K562 (cell line): ENCODE measurements at regions not wholly inside any gene's neighbourhood (a gene's known extent, or its start where the extent isn't known, plus 50 kb on each side); places are given as distances from the start of the nearest gene placed in this dataset.

ENCODE experiments used
- ATAC-seq: fragments of 200-7000 bp; cut with Tn5 transposase; 3 replicates; pipeline ENCODE4 v1.9.1; 2020; ENCODE audit warnings: moderate library complexity
- BruUV-seq: library from RNA; stranded (reverse); fragments of 400-500 nt; replicated peaks from 2 replicates; lab custom pipeline; 2021; lab: Mats Ljungman, UMichigan
- CTCF ChIA-PET: fragments of 300-600 bp; formaldehyde crosslinking; extraction: SDS; loops from one replicate; lab custom pipeline; 2021; ENCODE audit warnings: low intra/inter-chr PET ratio; lab: Yijun Ruan, JAX
- POLR2A ChIA-PET: fragments of 300-600, 350-650 bp; sonication (Branson Sonifier 250); formaldehyde crosslinking; extraction: SDS; loops from one replicate; lab custom pipeline; 2021; ENCODE audit warnings: antibody characterized with exemption, inconsistent platforms; lab: Yijun Ruan, JAX
- DNase-seq, 4 experiments: peaks; one replicate each; pipeline versions ENCODE4 v3.0.0 to v3.0.0-alpha.2; 2011 to 2018; ENCODE audit warnings: low spot score in 3 of 4, mixed read lengths in 3 of 4; ENCODE audit errors: extremely low read depth in 1 of 4
- FAIRE-seq: peaks from 2 replicates; lab custom pipeline; 2011; peaks lifted over from hg19 to GRCh38; lab: Jason Lieb, UNC
- H2AFZ ChIP-seq: 2 replicates; pipeline ENCODE4 v1.6.0; 2011; ENCODE audit warnings: low read depth, low read length, control low read depth, inconsistent platforms
- H3K27ac ChIP-seq: fragments of 200-600 bp; 3 replicates; pipeline ENCODE4 v1.8.0; 2011; ENCODE audit warnings: low read depth, mild to moderate bottlenecking, control low read depth, inconsistent platforms, low read length, moderate library complexity, mixed read lengths; ENCODE audit errors: extremely low read depth
- H3K27me3 ChIP-seq, 2 experiments: fragments of 300-600 bp in 1 of 2; 2 replicates in 1 of 2; 3 replicates in 1 of 2; pipeline versions ENCODE4 v1.6.0 to v1.8.0; 2011; ENCODE audit warnings: inconsistent platforms in 2 of 2, low read length in 2 of 2, mild to moderate bottlenecking in 1 of 2, mixed read lengths in 1 of 2, moderate library complexity in 1 of 2; ENCODE audit not compliant: control insufficient read depth in 2 of 2, insufficient read depth in 2 of 2
- H3K36me3 ChIP-seq: fragments of 300-600 bp; 3 replicates; pipeline ENCODE4 v1.8.0; 2011; ENCODE audit warnings: mild to moderate bottlenecking, low read length, inconsistent platforms; ENCODE audit not compliant: control insufficient read depth, insufficient read depth
- H3K4me1 ChIP-seq, 2 experiments: fragments of 200-600 bp in 1 of 2; replicated peaks in 1 of 2; 2 replicates in 1 of 2; 3 replicates in 1 of 2; pipeline versions ENCODE4 v1.5.1 to v1.8.0; 2011; ENCODE audit warnings: inconsistent platforms in 2 of 2, low read length in 2 of 2, mild to moderate bottlenecking in 1 of 2, mixed read lengths in 1 of 2, moderate library complexity in 1 of 2; ENCODE audit not compliant: control insufficient read depth in 2 of 2, insufficient read depth in 2 of 2
- H3K4me2 ChIP-seq: 2 replicates; pipeline ENCODE4 v1.6.1; 2011; ENCODE audit warnings: low read length, control low read depth, inconsistent platforms, mixed read lengths; ENCODE audit not compliant: insufficient read depth
- H3K4me3 ChIP-seq: fragments of 200-600 bp; sonication (generic), shearing (Covaris generic); 2 replicates; pipeline ENCODE4 v1.5.1; 2016; ENCODE audit warnings: control low read depth, inconsistent platforms
- H3K79me2 ChIP-seq: fragments of 200-600 bp; 3 replicates; pipeline ENCODE4 v1.8.0; 2011; ENCODE audit warnings: low read length, inconsistent platforms; ENCODE audit not compliant: control insufficient read depth, insufficient read depth
- H3K9ac ChIP-seq, 2 experiments: 2 replicates each; pipeline versions ENCODE4 v1.6.0 to v1.6.1; 2011; ENCODE audit warnings: low read depth in 2 of 2, low read length in 2 of 2, control low read depth in 1 of 2, inconsistent platforms in 1 of 2, mild to moderate bottlenecking in 1 of 2, mixed read lengths in 1 of 2; ENCODE audit not compliant: insufficient read depth in 1 of 2
- H3K9me1 ChIP-seq: one replicate; pipeline ENCODE4 v1.6.0; 2011; ENCODE audit warnings: inconsistent platforms, mild to moderate bottlenecking, low read length, moderate library complexity; ENCODE audit not compliant: control insufficient read depth, insufficient read depth
- H3K9me3 ChIP-seq: replicated peaks from 2 replicates; pipeline ENCODE4 v1.5.1; 2011; ENCODE audit warnings: low read depth, low read length, inconsistent platforms; ENCODE audit not compliant: control insufficient read depth, insufficient read depth
- H4K20me1 ChIP-seq: replicated peaks from 2 replicates; pipeline ENCODE4 v1.6.1; 2011; ENCODE audit warnings: low read length, inconsistent platforms, mixed read lengths; ENCODE audit not compliant: control insufficient read depth, insufficient read depth
- PTRF ChIP-seq: fragments of 450-650 bp; IDR thresholded peaks from 2 replicates; pipeline ENCODE4 v1.6.1; 2016; ENCODE audit warnings: mild to moderate bottlenecking, missing genetic modification characterization, missing compliant biosample characterization
- WGBS: fragments of 100-300 bp; shearing (Covaris generic); methylation state at CpG from one replicate; pipeline ENCODE4 v1.1.6; 2016; ENCODE audit warnings: low coverage, mixed read lengths; ENCODE audit not compliant: insufficient coverage; ENCODE audit errors: missing lambda C conversion rate; 5-methylcytosine and 5-hydroxymethylcytosine counted together
- in situ Hi-C: fragments of 300-500 bp; cut with MboI; formaldehyde crosslinking; loops from 4 replicates; pipeline ENCODE4 v1.15.0; 2018; ENCODE audit warnings: inconsistent platforms, mixed read lengths
- intact Hi-C: fragments of 100-400 bp; cut with micrococcal nuclease; formaldehyde crosslinking; loops from 2 replicates; pipeline ENCODE4 v1.14.2; 2022
- TF ChIP-seq, protein P1 (sequence below): fragments of 150-350 bp; conservative IDR thresholded peaks from 2 replicates; pipeline ENCODE4 v1.6.1; 2014; ENCODE audit warnings: low read length
- TF ChIP-seq, protein P2 (sequence below), 3 experiments: IDR thresholded peaks in 2 of 3; conservative IDR thresholded peaks in 1 of 3; 2 replicates each; pipeline ENCODE4 v1.5.1; 2011 to 2012; ENCODE audit warnings: low read length in 3 of 3, mild to moderate bottlenecking in 3 of 3, control low read depth in 2 of 3, improper control_type of control experiment in 1 of 3, inconsistent platforms in 1 of 3, low read depth in 1 of 3, mixed read lengths in 1 of 3, moderate library complexity in 1 of 3; ENCODE audit not compliant: insufficient read depth in 2 of 3

- TF ChIP-seq, protein P1, sequence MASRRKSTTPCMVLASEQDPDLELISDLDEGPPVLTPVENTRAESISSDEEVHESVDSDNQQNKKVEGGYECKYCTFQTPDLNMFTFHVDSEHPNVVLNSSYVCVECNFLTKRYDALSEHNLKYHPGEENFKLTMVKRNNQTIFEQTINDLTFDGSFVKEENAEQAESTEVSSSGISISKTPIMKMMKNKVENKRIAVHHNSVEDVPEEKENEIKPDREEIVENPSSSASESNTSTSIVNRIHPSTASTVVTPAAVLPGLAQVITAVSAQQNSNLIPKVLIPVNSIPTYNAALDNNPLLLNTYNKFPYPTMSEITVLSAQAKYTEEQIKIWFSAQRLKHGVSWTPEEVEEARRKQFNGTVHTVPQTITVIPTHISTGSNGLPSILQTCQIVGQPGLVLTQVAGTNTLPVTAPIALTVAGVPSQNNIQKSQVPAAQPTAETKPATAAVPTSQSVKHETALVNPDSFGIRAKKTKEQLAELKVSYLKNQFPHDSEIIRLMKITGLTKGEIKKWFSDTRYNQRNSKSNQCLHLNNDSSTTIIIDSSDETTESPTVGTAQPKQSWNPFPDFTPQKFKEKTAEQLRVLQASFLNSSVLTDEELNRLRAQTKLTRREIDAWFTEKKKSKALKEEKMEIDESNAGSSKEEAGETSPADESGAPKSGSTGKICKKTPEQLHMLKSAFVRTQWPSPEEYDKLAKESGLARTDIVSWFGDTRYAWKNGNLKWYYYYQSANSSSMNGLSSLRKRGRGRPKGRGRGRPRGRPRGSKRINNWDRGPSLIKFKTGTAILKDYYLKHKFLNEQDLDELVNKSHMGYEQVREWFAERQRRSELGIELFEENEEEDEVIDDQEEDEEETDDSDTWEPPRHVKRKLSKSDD, result no peak
Observed at GRCh38 chr16:80344570-80344969, 196.2 kb upstream of the DYNLRB2 start (continued).

GRCh38 chr16:80341263-80341662 lies 199.5 kb upstream of the DYNLRB2 start:
- Histone ChIP-seq H3K79me2 (no peaks in the 10 kb centered on the region), H3K4me3 (no peak overlapping the region), H3K9me1 (no peaks in the 10 kb centered on the region), H3K36me3 (no peaks in the 10 kb centered on the region), H3K27ac (no peak overlapping the region), H3K9ac (no peak overlapping the region), H3K27me3 (no peaks in the 10 kb centered on the region), H3K9me3 (no peaks in the 10 kb centered on the region), H4K20me1 (no peaks in the 10 kb centered on the region), H3K4me1 (no peaks in the 10 kb centered on the region), H2AFZ (no peak overlapping the region), H3K4me2 (no peak overlapping the region)
- WGBS, result 4% methylated on average over 3 of the region's 3 CpGs
- ATAC-seq (no peak), DNase-seq (no peak), FAIRE-seq (no peak)
- intact Hi-C loops (no loop called here), in situ Hi-C loops (no loop called here)
- POLR2A ChIA-PET, result no interaction called here
- TF ChIP-seq, protein P2, sequence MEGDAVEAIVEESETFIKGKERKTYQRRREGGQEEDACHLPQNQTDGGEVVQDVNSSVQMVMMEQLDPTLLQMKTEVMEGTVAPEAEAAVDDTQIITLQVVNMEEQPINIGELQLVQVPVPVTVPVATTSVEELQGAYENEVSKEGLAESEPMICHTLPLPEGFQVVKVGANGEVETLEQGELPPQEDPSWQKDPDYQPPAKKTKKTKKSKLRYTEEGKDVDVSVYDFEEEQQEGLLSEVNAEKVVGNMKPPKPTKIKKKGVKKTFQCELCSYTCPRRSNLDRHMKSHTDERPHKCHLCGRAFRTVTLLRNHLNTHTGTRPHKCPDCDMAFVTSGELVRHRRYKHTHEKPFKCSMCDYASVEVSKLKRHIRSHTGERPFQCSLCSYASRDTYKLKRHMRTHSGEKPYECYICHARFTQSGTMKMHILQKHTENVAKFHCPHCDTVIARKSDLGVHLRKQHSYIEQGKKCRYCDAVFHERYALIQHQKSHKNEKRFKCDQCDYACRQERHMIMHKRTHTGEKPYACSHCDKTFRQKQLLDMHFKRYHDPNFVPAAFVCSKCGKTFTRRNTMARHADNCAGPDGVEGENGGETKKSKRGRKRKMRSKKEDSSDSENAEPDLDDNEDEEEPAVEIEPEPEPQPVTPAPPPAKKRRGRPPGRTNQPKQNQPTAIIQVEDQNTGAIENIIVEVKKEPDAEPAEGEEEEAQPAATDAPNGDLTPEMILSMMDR (IDR thresholded peaks at IDR 0.05 in 2 of 3, conservative IDR thresholded peaks at IDR 0.05 in 1 of 3; ENCODE audit: insufficient read depth in 2 of 3, low read depth in 1 of 3, low read length in 3 of 3), result peak in 2 of 3 experiments; percentile 10 to 11; a peak in 1 of 6 replicates
- no peak for TF ChIP-seq PTRF (tag)
- BruUV-seq, result no TSS peak
- CTCF ChIA-PET, result no interaction called here
